ENCODE measurements at regions not wholly inside any gene's neighbourhood (a gene's known extent, or its start where the extent isn't known, plus 50 kb on each side); places are given as distances from the start of the nearest gene placed in this dataset.

GRCh38 chr13:64377606-64378005 is 2852.5 kb downstream of the PCDH9 start:
- TF ChIP-seq POLR2AphosphoS5 (IDR thresholded peaks at IDR 0.05), result no peak
- TF ChIP-seq, protein P1, sequence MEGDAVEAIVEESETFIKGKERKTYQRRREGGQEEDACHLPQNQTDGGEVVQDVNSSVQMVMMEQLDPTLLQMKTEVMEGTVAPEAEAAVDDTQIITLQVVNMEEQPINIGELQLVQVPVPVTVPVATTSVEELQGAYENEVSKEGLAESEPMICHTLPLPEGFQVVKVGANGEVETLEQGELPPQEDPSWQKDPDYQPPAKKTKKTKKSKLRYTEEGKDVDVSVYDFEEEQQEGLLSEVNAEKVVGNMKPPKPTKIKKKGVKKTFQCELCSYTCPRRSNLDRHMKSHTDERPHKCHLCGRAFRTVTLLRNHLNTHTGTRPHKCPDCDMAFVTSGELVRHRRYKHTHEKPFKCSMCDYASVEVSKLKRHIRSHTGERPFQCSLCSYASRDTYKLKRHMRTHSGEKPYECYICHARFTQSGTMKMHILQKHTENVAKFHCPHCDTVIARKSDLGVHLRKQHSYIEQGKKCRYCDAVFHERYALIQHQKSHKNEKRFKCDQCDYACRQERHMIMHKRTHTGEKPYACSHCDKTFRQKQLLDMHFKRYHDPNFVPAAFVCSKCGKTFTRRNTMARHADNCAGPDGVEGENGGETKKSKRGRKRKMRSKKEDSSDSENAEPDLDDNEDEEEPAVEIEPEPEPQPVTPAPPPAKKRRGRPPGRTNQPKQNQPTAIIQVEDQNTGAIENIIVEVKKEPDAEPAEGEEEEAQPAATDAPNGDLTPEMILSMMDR (IDR thresholded peaks at IDR 0.05), result no peak

Data from suprapubic skin (tissue), 3 donors.